ENCODE measurements at regions not wholly inside any gene's neighbourhood (a gene's known extent, or its start where the extent isn't known, plus 50 kb on each side); places are given as distances from the start of the nearest gene placed in this dataset.

DNA sequence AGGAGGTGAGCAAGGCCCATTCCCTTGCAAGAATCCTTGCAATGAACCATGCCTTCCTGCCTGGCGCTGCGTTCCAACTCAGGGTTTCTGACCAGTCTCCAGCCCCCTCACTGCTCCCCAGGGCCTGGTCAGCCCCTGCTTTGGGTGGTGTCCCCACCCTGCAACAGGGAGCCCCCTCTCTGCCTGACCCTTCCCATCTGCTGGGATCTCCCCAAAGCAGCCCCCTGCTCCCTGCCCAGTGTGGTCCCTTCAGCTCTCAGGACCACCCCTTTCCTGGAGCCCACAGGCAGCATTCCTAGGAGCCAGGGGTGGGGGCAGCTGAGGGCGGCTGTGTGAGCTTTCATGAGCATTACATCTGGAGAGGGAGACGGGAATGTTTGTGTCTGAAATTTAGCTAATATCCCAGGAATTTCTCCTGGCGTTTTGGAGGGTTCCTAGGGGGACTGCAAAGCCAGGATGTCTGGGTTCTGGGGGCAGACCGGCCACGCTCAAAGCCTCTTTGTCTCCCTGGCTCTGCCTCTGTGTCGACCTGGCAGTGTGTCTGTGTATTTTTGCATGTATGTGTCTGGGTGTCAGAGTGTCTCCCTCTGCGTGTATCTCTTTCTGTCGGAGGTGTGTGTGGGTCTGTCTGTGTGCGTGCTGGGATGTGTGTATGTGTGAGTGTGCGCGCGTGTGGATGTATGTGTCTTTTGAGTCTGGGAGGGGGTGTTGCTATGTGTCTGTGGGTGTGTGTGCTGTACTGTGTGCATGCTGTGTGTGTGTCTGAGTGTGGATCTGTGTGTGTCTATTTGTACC is 300.5 kb upstream of the ZMIZ1 start:
- no peak for DNase-seq

DNA sequence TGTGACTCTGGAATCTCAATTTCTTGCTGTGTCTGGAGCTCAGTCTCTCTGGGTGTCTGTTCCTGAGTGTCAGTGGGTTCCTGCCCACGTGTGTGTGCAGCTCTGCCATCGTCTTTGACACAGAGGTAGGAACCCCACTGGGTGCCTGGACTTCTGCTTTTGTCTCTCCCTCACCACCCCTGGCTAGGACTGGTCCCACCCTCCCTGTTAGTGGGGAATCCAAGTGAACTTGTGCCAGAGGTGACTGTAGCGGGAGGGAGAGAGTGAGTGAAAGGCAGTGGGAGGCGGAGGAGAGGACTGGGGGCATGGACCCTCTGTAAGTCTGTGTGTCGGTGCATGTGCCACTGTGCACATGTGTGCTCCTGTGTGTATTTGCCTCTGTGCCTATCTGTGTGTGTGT is 299.9 kb upstream of the ZMIZ1 start:
- no peak for DNase-seq

DNA sequence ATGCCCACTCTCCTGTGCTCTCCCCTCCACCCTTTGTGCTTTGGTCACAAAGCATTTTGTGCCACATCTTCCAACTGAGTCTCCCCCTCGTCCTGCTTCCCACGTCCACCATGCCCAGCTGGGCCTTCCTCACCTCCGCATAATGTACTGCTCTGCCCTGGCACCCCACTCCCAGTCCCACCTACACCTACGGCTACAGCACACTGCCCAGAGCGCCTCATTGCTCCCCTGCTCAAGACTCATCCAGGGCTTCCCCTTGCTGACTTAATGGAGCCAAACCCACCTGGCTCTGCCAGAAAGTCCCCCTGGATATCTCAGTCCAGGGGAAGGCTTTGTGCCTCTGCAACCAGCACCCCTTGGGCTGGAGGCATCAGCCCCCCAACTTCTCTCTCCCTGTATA is 299.2 kb upstream of the ZMIZ1 start:
- no peak for DNase-seq

DNA sequence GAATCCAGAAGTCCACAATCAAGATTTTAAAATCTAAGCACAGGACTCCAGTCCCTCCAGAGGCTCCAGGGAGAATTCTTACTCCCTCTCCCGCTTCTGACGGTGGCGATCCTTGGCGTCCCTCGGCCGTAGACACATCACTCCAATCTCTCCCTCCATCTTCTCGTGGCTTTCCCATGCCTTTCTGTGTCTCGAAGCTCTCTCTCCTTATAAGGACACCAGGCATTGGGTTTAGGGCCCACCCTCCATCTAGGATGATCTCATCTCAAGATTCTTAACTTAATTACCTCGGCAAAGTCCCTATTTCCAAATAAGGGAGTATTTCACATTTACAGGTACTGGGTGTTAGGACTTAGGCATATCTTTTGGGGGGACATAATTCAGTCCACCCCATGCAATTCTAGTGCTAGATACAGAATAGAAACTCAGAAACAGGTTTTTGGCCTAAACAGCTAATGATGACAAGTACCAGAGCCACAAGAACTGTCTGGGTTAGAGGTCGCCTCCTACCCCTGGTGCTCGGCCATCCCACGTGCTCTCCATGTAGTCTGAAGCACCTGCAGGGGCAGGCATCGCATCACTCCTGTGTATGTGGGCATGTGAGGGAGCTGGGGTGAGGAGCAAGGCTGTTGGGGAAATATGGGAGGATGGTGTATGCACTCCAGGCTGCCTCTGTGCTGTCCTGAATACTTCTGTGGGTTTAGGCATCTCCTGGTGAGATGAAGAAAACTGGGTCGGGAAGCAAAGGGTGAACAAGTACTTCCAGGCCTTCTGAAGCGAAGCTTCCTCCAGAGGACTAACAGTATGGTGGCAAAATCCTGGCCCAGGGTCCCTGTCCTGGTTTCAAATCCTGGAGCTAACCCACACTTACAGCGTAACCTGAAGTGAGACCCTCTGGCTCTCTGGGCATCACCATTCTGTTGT is 298.3 kb upstream of the ZMIZ1 start:
- DNase-seq, result no peak

DNA sequence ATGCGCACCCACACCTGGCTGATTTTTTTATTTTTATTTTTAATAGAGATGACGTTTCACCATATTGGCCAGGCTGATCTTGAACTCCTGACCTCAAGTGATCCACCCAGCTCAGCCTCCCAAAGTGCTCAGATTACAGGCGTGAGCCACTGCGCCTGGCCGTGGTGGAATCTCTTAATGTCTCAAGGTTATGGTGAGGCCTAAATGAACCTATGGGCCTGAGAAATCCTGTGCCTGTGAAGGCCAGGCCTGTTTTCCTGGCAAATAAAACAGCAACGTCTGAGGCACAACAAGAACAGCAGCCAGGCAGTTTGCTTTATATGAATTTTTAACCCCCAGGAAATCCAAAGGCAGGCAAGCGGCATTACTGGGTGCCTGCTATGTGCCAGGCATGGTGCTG is 297.5 kb upstream of the ZMIZ1 start:
- DNase-seq, result no peak

DNA sequence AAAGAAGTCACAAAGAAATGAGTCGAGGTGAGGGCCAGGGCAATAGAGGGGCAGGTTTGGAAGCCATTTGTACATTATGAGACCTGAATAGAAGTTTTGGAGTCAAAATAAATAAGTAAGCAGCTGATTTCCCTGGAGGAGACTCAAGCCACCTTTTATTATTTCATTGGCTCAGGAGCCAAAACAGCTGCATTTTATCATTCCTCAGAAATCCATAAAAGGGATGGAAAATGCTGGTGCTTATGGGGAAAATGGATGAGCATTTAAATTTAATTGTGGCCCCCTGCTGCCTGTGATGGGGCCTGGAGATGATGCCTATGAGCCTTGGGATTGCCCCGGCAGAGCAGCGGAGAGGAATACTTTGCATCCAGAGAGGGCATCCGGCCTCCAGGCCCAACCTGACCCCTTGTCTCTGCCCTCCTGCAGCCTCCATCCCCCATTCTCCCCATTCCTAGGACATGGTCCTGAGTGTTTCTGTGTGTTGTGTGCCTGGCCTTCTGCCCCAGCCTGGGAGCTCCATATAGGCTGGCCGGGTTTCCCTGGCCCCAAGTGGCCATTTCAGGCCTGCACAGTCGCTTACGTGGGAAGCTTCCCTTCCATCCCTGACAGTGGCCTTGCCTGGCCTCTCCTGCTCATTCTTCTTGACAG is 296.8 kb upstream of the ZMIZ1 start:
- no peak for DNase-seq

DNA sequence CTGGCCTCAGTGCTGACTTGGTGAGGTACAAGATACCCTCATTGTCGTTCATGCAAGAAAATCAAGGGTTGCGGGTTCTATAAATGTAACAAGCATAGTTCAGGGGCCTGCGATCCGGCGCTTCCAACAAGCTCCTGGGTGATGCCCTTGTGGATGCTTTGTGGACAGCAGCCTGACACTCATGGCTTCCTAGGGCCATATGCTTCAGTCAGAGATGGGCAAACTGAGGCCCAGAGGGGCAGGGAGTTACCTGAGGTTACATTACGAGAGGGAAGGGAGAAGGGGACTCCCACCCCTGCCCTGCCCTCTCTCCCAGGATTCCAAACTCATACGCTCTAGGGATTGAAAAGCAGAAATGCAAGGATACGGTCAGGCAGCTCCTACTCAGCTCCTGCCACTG is 296.3 kb upstream of the ZMIZ1 start:
- DNase-seq, result no peak

GRCh38 chr10:78772986-78773530 is 295.7 kb upstream of the ZMIZ1 start:
- no peak for DNase-seq

DNA sequence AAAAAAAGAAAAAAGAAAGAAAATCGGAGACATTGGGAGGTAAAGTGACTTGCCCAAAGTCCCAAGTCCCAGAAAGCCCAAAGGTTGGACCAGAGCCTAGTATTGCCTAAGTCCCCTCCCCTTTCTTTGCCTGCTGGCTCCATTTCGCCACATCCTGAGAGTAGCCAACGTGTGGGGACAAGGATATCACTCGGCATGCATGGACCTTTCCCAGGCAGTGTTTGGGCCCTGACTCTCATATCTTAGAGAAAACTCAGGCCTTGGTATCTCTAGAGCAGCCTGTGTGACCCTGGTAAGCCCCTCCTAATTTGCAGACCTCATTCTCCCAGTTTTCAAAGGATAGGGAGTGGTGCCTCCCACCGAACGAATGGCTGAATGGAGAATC is 294.2 kb upstream of the ZMIZ1 start:
- DNase-seq, result no peak

DNA sequence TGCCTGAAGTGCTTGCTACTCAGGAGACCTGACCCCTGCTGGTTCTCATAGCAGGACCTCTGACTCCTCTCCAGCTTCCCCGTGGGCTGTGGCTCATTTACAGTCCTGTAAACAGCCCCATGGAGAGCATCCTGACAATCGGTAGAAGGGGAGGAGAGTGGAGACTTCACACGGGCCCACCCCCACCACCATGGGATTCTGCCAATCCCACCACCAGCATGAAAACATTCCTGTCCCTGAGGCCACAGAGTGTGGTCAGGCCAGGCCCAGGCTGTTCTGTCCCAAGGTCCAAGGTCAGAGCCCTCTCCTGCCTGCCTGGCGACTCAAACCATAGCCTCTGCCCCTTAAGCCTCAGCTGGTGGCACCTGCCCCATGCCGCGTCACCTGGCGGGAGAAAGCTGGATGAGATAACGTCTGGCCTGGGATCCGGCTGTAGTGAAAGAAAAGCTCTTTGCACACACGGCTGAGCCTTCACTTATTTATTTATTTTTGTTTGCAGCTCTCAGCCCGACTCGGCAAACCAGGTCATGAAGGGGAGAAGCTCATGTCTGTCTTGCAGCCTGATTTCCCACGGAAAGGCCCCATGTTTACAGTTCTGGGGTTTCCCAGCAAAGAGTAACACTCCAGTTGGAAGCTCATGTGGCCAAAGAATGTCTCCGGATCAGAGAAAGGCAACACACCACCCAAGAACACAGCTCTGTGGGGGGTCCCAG is 293.6 kb upstream of the ZMIZ1 start:
- DNase-seq, result no peak

DNA sequence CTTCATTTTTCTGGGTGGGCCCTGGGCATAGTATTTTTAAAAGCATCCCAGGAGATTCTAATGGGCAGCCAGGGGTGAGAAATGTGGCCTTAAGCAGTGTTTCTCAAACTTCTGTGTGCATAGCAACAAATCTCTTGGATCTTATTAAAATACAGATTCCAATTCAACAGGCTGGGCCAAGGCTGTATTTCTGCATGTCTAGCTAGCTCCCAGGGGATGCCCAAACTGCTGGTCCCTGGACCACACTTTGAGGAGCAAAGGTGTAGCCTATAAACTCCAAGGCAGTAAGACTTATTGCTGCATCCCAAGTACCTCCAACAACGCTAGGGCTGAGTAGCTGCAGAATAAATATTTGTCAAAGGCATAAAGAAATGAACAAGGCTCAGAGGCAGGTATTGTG is 292.9 kb upstream of the ZMIZ1 start:
- no peak for DNase-seq

DNA sequence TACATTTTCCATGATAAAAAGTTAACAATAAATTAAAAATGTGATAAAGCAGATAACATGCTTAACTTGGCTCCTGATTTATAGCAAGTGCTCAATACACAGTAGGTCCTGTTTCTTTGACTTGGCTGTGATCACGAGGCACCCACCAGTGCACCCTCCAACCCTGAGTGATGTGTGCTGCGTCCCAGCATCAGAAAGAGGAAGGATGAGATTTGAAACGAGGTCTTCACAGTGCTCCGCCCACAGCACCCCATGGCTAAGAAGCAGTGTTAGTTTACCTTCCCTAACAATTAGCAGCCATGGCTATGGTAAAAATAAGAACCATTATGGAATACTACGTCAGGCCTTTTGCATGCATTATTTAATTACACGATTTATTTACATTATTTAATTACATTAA is 292.0 kb upstream of the ZMIZ1 start:
- DNase-seq, result no peak

- DNase-seq, result no peak
Measured at GRCh38 chr10:78777466-78777865, 291.3 kb upstream of the ZMIZ1 start.

DNA sequence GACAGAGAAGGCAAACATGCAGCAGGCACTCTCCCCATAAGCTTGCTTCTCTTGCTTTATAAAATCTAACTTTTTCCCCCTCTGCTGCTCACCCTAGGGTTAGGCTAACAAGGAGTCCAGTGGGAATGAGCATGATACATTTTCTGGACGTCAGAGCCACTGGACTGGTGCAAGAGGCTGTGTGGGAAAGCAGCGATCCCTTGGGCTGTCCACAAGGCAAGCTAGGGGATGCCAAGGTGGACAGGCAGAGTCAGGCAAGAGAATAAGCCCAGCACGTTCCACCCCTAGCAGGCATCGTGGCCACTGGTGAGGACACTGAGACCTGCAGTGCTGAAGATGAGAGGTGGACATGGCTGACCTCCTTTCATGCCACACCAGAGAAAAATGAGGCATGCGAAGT is 290.9 kb upstream of the ZMIZ1 start:
- DNase-seq, result no peak

- no peak for DNase-seq
Measured at GRCh38 chr10:78778444-78779338, 290.1 kb upstream of the ZMIZ1 start.

DNA sequence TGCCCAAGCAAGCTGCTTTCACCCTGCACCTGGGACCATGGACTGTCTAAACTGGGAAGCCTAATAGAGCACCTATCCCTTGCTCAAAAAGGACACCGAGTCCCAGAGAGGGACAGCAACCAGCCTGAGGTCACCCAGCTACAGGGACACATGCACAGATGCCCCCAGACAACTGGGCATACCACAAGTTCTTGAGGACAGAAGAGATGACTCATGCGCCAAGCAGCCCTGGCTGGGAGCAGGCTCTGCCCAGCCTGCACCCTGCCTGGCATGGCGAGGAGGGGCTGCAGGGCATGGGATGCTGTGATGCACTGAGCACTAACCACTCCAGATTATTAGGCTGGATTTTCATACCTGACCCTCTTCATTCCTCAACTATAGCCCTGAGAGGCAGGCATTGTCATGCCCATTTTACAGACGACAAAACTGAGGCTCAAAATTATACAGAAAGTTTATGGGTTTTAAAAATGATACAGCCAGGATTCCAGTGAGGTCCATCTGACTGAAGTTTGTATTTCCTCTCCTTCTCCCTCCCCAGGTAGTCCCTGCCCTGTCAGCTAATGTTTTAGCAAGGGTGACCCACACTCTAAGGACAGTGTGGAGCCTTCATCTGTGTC is 289.3 kb upstream of the ZMIZ1 start:
- DNase-seq, result no peak

DNA sequence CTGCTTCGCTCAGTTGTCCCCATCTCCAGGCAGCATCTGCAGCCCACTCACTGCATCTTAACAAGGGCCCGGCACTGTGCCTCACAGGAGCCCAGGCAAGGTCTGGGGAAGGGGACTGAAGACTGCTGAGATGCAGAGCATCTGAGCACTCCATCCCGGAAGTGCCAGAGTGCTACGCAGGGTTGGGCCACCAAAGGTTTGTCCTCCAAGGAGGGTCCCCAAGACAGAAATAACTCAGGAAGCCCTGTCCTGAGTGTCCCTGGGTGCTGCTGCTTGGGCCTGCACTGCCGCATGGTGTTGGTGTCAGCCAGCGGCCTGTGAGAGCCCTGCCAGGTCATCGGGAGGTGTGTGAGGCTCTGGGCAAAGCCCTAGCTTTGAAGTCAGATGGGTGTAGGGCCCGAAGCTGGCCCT is 288.2 kb upstream of the ZMIZ1 start:
- DNase-seq, result no peak

GRCh38 chr10:78781251-78781913 is 287.4 kb upstream of the ZMIZ1 start:
- no peak for DNase-seq

- no peak for DNase-seq
Measured at GRCh38 chr10:78781991-78782390, 286.8 kb upstream of the ZMIZ1 start.

DNA sequence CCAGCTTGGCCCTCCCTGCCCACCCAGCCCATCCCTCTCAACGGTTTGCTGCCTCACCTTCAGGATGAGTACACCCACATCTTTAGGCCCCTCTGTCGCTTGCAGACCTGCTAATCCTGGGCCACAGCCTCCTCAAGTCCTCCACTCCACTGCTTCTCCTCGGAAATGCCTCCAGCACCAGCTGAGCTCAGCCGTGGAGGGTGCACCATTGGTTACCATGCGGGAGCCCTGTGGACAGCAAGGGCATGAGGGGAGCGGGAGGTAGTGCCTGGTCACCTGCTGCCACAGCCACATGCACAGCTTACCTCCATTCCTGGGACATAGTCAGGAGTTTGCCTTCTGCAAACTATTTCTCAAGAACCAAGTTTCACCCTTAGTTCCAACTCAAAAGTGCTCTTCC is 286.3 kb upstream of the ZMIZ1 start:
- no peak for DNase-seq

- DNase-seq, result no peak
Measured at GRCh38 chr10:78783753-78784152, 285.0 kb upstream of the ZMIZ1 start.
